Activated T-cell treated with anti-CD3 and anti-CD28 coated beads for 24 hours (primary cell): ENCODE measurements at regions not wholly inside any gene's neighbourhood (a gene's known extent, or its start where the extent isn't known, plus 50 kb on each side); places are given as distances from the start of the nearest gene placed in this dataset.

Experiments
- DNase-seq: peaks from one replicate; pipeline ENCODE4 v3.0.0-alpha.2; 2020; ENCODE audit warnings: low read depth

GRCh38 chr18:72692086-72692485 is 147.9 kb upstream of the CBLN2 start:
- DNase-seq = no peak

- DNase-seq = no peak
Measured at GRCh38 chr18:72687736-72688135, 143.6 kb upstream of the CBLN2 start.

- DNase-seq = no peak
Measured at GRCh38 chr18:72675394-72675793, 131.3 kb upstream of the CBLN2 start.

GRCh38 chr18:72674710-72675109 is 130.6 kb upstream of the CBLN2 start:
- DNase-seq = no peak

- DNase-seq = no peak
Measured at GRCh38 chr18:72673242-72673641, 129.1 kb upstream of the CBLN2 start.

GRCh38 chr18:72672364-72673184 is 128.4 kb upstream of the CBLN2 start:
- DNase-seq = no peak

GRCh38 chr18:72667932-72668331 is 123.8 kb upstream of the CBLN2 start:
- no peak for DNase-seq

GRCh38 chr18:72652990-72653593 is 109.0 kb upstream of the CBLN2 start:
- peak; percentile 10 for DNase-seq

GRCh38 chr18:72651033-72651432 is 106.9 kb upstream of the CBLN2 start:
- DNase-seq = no peak

GRCh38 chr18:72648481-72648960 is 104.4 kb upstream of the CBLN2 start:
- DNase-seq = no peak

- DNase-seq = no peak
Measured at GRCh38 chr18:72648079-72648478, 103.9 kb upstream of the CBLN2 start.

- DNase-seq = no peak
Measured at GRCh38 chr18:72640557-72640956, 96.4 kb upstream of the CBLN2 start.

- DNase-seq = no peak
Measured at GRCh38 chr18:72638376-72638775, 94.2 kb upstream of the CBLN2 start.

GRCh38 chr18:72637721-72638120 is 93.6 kb upstream of the CBLN2 start:
- no peak for DNase-seq

GRCh38 chr18:72637299-72637698 is 93.2 kb upstream of the CBLN2 start:
- DNase-seq = no peak

- DNase-seq = no peak
Measured at GRCh38 chr18:72636611-72637010, 92.5 kb upstream of the CBLN2 start.

GRCh38 chr18:72634500-72634899 is 90.4 kb upstream of the CBLN2 start:
- DNase-seq = no peak

GRCh38 chr18:72630991-72631390 is 86.8 kb upstream of the CBLN2 start:
- DNase-seq = no peak

- DNase-seq = no peak
Measured at GRCh38 chr18:72623444-72623843, 79.3 kb upstream of the CBLN2 start.

GRCh38 chr18:72613534-72613930 is 69.4 kb upstream of the CBLN2 start:
- DNase-seq = no peak

GRCh38 chr18:72612894-72613533 is 68.9 kb upstream of the CBLN2 start:
- no peak for DNase-seq

- DNase-seq = no peak
Measured at GRCh38 chr18:72605376-72605775, 61.2 kb upstream of the CBLN2 start.

GRCh38 chr18:72601944-72602343 is 57.8 kb upstream of the CBLN2 start:
- no peak for DNase-seq
